PC-9 (cell line): ENCODE measurements at regions not wholly inside any gene's neighbourhood (a gene's known extent, or its start where the extent isn't known, plus 50 kb on each side); places are given as distances from the start of the nearest gene placed in this dataset.

Experiments used
- CTCF ChIP-seq: fragments of 200-600 bp; sonication (generic); conservative IDR thresholded peaks from 2 replicates; pipeline ENCODE4 v1.6.1; 2017; ENCODE audit warnings: mixed run types, antibody characterized with exemption, mild to moderate bottlenecking, moderate library complexity
- EZH2 ChIP-seq: fragments of 200-600 bp; sonication (generic); IDR thresholded peaks from 2 replicates; pipeline ENCODE4 v1.8.0; 2017; ENCODE audit warnings: antibody characterized with exemption, low read depth

- no peak for TF ChIP-seq CTCF
- TF ChIP-seq EZH2 = no peak
These were observed 666.8 kb downstream of the RNF144A start for GRCh38 chr2:7584017-7584416.
